Endothelial cell (in vitro differentiated cells): ENCODE measurements at regions not wholly inside any gene's neighbourhood (a gene's known extent, or its start where the extent isn't known, plus 50 kb on each side); places are given as distances from the start of the nearest gene placed in this dataset.

Experiments
- DNase-seq: peaks from one replicate; pipeline ENCODE4 v3.0.0; 2021; ENCODE audit warnings: low spot score
- H3K27ac Mint-ChIP-seq: one replicate; pipeline ENCODE4 v1.8.0; 2021; ENCODE audit warnings: mixed read lengths, inconsistent platforms; ENCODE audit not compliant: unreplicated experiment
- H3K27me3 Mint-ChIP-seq: one replicate; pipeline ENCODE4 v1.8.0; 2021; ENCODE audit warnings: mild to moderate bottlenecking, moderate library complexity, mixed read lengths, inconsistent platforms; ENCODE audit not compliant: unreplicated experiment
- H3K36me3 Mint-ChIP-seq: one replicate; pipeline ENCODE4 v1.8.0; 2021; ENCODE audit warnings: mild to moderate bottlenecking, low read depth, mixed read lengths, inconsistent platforms; ENCODE audit not compliant: unreplicated experiment
- H3K4me1 Mint-ChIP-seq: one replicate; pipeline ENCODE4 v1.8.0; 2021; ENCODE audit warnings: mild to moderate bottlenecking, mixed read lengths, inconsistent platforms; ENCODE audit not compliant: unreplicated experiment
- H3K4me3 Mint-ChIP-seq: one replicate; pipeline ENCODE4 v1.8.0; 2021; ENCODE audit warnings: mild to moderate bottlenecking, mixed read lengths, inconsistent platforms; ENCODE audit not compliant: unreplicated experiment
- H3K9me3 Mint-ChIP-seq: one replicate; pipeline ENCODE4 v1.8.0; 2021; ENCODE audit warnings: mixed read lengths, inconsistent platforms; ENCODE audit not compliant: unreplicated experiment
- CTCF ChIP-seq: fragments of 200-600 bp; sonication (generic); IDR thresholded peaks from one replicate; pipeline ENCODE4 v1.5.0; 2021; ENCODE audit warnings: antibody characterized with exemption; ENCODE audit not compliant: unreplicated experiment

GRCh38 chr6:109262261-109262660 lies 120.0 kb downstream of the CD164 start:
- H3K27ac Mint-ChIP-seq, result no peak overlapping the region
- no peaks in the 10 kb centered on the region for H3K36me3 Mint-ChIP-seq
- TF ChIP-seq CTCF, result no peak
- H3K27me3 Mint-ChIP-seq, result no peaks in the 10 kb centered on the region
- H3K9me3 Mint-ChIP-seq, result no peaks in the 10 kb centered on the region
- H3K4me3 Mint-ChIP-seq, result no peak overlapping the region
- H3K4me1 Mint-ChIP-seq, result peaks cover 5% of the 10 kb centered on the region
- no peak for DNase-seq

GRCh38 chr6:109261811-109262210 lies 120.5 kb downstream of the CD164 start:
- peaks cover 5% of the 10 kb centered on the region for H3K4me1 Mint-ChIP-seq
- H3K36me3 Mint-ChIP-seq, result no peaks in the 10 kb centered on the region
- no peaks in the 10 kb centered on the region for H3K27me3 Mint-ChIP-seq
- no peak overlapping the region for H3K27ac Mint-ChIP-seq
- no peak for DNase-seq
- no peak overlapping the region for H3K4me3 Mint-ChIP-seq
- TF ChIP-seq CTCF, result no peak
- H3K9me3 Mint-ChIP-seq, result no peaks in the 10 kb centered on the region

- Mint-ChIP-seq H3K27ac (no peak overlapping the region), H3K36me3 (no peaks in the 10 kb centered on the region), H3K9me3 (no peaks in the 10 kb centered on the region), H3K4me1 (peaks cover 5% of the 10 kb centered on the region), H3K4me3 (no peak overlapping the region), H3K27me3 (no peaks in the 10 kb centered on the region)
- DNase-seq, result no peak
- no peak for TF ChIP-seq CTCF
Measured at GRCh38 chr6:109260701-109261100, 121.6 kb downstream of the CD164 start.

- Mint-ChIP-seq H3K27ac (no peak overlapping the region), H3K9me3 (no peaks in the 10 kb centered on the region), H3K4me1 (peaks cover 1% of the 10 kb centered on the region), H3K27me3 (no peaks in the 10 kb centered on the region), H3K36me3 (no peaks in the 10 kb centered on the region), H3K4me3 (no peak overlapping the region)
- no peak for TF ChIP-seq CTCF
- DNase-seq, result no peak
Measured at GRCh38 chr6:109260126-109260525, 122.1 kb downstream of the CD164 start.

- H3K27ac Mint-ChIP-seq, result no peak overlapping the region
- H3K36me3 Mint-ChIP-seq, result no peaks in the 10 kb centered on the region
- H3K27me3 Mint-ChIP-seq, result no peaks in the 10 kb centered on the region
- TF ChIP-seq CTCF, result no peak
- H3K9me3 Mint-ChIP-seq, result no peaks in the 10 kb centered on the region
- no peak for DNase-seq
- H3K4me3 Mint-ChIP-seq, result no peak overlapping the region
- H3K4me1 Mint-ChIP-seq, result no peaks in the 10 kb centered on the region
Measured at GRCh38 chr6:109258129-109258528, 124.1 kb downstream of the CD164 start.
